H1 (cell line): ENCODE measurements at regions not wholly inside any gene's neighbourhood (a gene's known extent, or its start where the extent isn't known, plus 50 kb on each side); places are given as distances from the start of the nearest gene placed in this dataset.

Source experiments
- CBX8 ChIP-seq: fragments of 300-800, 300-1000 bp; sonication (generic); IDR thresholded peaks from 2 replicates; pipeline ENCODE4 v1.7.1; 2016; ENCODE audit warnings: low read depth, low read length, borderline replicate concordance
- CREB1 ChIP-seq: IDR thresholded peaks from 2 replicates; pipeline ENCODE4 v1.6.1; 2012; ENCODE audit warnings: inconsistent platforms
- HDAC2 ChIP-seq, 2 experiments: fragments of 300-600 bp in 1 of 2; sonication (generic) in 1 of 2; IDR thresholded peaks; 2 replicates each; pipeline ENCODE4 v1.6.1; 2011 to 2012; ENCODE audit warnings: low read depth in 2 of 2, low read length in 2 of 2, mild to moderate bottlenecking in 2 of 2, moderate library complexity in 2 of 2, borderline replicate concordance in 1 of 2, inconsistent platforms in 1 of 2
- HDAC6 ChIP-seq: IDR thresholded peaks from one replicate; pipeline ENCODE4 v1.7.1; 2012; ENCODE audit warnings: low read depth, mild to moderate bottlenecking, inconsistent platforms, low read length, moderate library complexity
- JUN ChIP-seq: IDR thresholded peaks from 2 replicates; pipeline ENCODE4 v1.6.1; 2011; ENCODE audit warnings: low read depth, mild to moderate bottlenecking, improper control_type of control experiment, low read length
- JUND ChIP-seq: IDR thresholded peaks from 2 replicates; pipeline ENCODE4 v1.6.1; 2011; ENCODE audit warnings: mild to moderate bottlenecking, improper control_type of control experiment, low read length
- KDM4A ChIP-seq: IDR thresholded peaks from one replicate; pipeline ENCODE4 v1.7.1; 2012; ENCODE audit warnings: low read depth, mild to moderate bottlenecking, moderate library complexity, low read length, inconsistent platforms; ENCODE audit not compliant: severe bottlenecking
- NANOG ChIP-seq: IDR thresholded peaks from 2 replicates; pipeline ENCODE4 v1.6.1; 2011; ENCODE audit warnings: low read length, low read depth, mild to moderate bottlenecking, inconsistent platforms; ENCODE audit not compliant: insufficient read depth, poor library complexity, severe bottlenecking
- RXRA ChIP-seq: IDR thresholded peaks from 2 replicates; pipeline ENCODE4 v1.6.1; 2011; ENCODE audit warnings: low read depth, mild to moderate bottlenecking, low read length, moderate library complexity; ENCODE audit not compliant: insufficient read depth
- SIN3A ChIP-seq, 2 experiments: IDR thresholded peaks in 1 of 2; conservative IDR thresholded peaks in 1 of 2; 2 replicates each; pipeline ENCODE4 v1.6.1; 2011 to 2012; ENCODE audit warnings: low read length in 2 of 2, improper control_type of control experiment in 1 of 2, low read depth in 1 of 2, mild to moderate bottlenecking in 1 of 2
- SIX5 ChIP-seq: IDR thresholded peaks from 2 replicates; pipeline ENCODE4 v1.6.1; 2011; ENCODE audit warnings: mild to moderate bottlenecking, low read depth, low read length
- TF ChIP-seq, protein P1 (sequence below): fragments of 300-600 bp; sonication (generic); IDR thresholded peaks from 2 replicates; pipeline ENCODE4 v1.7.1; 2012; ENCODE audit warnings: low read length, moderate library complexity, mild to moderate bottlenecking, inconsistent platforms; ENCODE audit not compliant: insufficient replicate concordance

DNA sequence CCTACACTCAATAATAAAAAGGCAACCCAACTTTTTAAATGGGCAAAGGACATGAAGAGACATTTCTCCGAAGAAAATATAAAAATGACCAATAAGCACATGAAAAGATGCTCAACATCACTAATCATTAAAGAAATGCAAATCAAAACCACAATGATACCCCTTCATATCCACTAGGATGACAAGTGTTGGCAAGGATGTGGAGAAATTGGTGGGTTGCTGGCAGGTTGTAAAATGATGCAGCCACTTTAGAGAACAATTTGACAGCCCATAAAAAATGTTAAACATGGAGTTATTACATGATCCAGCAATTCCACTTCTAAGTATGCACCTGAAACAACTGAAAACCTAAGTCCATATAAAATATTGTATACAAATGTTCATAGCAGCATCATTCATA is 73.2 kb upstream of the LMO2 start (continued):
- TF ChIP-seq, protein P1, sequence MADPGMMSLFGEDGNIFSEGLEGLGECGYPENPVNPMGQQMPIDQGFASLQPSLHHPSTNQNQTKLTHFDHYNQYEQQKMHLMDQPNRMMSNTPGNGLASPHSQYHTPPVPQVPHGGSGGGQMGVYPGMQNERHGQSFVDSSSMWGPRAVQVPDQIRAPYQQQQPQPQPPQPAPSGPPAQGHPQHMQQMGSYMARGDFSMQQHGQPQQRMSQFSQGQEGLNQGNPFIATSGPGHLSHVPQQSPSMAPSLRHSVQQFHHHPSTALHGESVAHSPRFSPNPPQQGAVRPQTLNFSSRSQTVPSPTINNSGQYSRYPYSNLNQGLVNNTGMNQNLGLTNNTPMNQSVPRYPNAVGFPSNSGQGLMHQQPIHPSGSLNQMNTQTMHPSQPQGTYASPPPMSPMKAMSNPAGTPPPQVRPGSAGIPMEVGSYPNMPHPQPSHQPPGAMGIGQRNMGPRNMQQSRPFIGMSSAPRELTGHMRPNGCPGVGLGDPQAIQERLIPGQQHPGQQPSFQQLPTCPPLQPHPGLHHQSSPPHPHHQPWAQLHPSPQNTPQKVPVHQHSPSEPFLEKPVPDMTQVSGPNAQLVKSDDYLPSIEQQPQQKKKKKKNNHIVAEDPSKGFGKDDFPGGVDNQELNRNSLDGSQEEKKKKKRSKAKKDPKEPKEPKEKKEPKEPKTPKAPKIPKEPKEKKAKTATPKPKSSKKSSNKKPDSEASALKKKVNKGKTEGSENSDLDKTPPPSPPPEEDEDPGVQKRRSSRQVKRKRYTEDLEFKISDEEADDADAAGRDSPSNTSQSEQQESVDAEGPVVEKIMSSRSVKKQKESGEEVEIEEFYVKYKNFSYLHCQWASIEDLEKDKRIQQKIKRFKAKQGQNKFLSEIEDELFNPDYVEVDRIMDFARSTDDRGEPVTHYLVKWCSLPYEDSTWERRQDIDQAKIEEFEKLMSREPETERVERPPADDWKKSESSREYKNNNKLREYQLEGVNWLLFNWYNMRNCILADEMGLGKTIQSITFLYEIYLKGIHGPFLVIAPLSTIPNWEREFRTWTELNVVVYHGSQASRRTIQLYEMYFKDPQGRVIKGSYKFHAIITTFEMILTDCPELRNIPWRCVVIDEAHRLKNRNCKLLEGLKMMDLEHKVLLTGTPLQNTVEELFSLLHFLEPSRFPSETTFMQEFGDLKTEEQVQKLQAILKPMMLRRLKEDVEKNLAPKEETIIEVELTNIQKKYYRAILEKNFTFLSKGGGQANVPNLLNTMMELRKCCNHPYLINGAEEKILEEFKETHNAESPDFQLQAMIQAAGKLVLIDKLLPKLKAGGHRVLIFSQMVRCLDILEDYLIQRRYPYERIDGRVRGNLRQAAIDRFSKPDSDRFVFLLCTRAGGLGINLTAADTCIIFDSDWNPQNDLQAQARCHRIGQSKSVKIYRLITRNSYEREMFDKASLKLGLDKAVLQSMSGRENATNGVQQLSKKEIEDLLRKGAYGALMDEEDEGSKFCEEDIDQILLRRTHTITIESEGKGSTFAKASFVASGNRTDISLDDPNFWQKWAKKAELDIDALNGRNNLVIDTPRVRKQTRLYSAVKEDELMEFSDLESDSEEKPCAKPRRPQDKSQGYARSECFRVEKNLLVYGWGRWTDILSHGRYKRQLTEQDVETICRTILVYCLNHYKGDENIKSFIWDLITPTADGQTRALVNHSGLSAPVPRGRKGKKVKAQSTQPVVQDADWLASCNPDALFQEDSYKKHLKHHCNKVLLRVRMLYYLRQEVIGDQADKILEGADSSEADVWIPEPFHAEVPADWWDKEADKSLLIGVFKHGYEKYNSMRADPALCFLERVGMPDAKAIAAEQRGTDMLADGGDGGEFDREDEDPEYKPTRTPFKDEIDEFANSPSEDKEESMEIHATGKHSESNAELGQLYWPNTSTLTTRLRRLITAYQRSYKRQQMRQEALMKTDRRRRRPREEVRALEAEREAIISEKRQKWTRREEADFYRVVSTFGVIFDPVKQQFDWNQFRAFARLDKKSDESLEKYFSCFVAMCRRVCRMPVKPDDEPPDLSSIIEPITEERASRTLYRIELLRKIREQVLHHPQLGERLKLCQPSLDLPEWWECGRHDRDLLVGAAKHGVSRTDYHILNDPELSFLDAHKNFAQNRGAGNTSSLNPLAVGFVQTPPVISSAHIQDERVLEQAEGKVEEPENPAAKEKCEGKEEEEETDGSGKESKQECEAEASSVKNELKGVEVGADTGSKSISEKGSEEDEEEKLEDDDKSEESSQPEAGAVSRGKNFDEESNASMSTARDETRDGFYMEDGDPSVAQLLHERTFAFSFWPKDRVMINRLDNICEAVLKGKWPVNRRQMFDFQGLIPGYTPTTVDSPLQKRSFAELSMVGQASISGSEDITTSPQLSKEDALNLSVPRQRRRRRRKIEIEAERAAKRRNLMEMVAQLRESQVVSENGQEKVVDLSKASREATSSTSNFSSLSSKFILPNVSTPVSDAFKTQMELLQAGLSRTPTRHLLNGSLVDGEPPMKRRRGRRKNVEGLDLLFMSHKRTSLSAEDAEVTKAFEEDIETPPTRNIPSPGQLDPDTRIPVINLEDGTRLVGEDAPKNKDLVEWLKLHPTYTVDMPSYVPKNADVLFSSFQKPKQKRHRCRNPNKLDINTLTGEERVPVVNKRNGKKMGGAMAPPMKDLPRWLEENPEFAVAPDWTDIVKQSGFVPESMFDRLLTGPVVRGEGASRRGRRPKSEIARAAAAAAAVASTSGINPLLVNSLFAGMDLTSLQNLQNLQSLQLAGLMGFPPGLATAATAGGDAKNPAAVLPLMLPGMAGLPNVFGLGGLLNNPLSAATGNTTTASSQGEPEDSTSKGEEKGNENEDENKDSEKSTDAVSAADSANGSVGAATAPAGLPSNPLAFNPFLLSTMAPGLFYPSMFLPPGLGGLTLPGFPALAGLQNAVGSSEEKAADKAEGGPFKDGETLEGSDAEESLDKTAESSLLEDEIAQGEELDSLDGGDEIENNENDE: no peak
- TF ChIP-seq NANOG: no peak
- no peak for TF ChIP-seq RXRA
- no peak for TF ChIP-seq CREB1
- no peak for TF ChIP-seq HDAC2 (IDR thresholded peaks at IDR 0.05; ENCODE audit: borderline replicate concordance in 1 of 2, low read depth in 2 of 2, low read length in 2 of 2)
- no peak for TF ChIP-seq CBX8
- no peak for TF ChIP-seq JUN
- no peak for TF ChIP-seq SIX5
- no peak for TF ChIP-seq SIN3A (conservative IDR thresholded peaks at IDR 0.05 in 1 of 2, IDR thresholded peaks at IDR 0.05 in 1 of 2; ENCODE audit: low read depth in 1 of 2, low read length in 2 of 2)
- TF ChIP-seq JUND: no peak
- TF ChIP-seq HDAC6: no peak
- TF ChIP-seq KDM4A: no peak
